Glutamatergic neuron (in vitro differentiated cells): ENCODE measurements at regions not wholly inside any gene's neighbourhood (a gene's known extent, or its start where the extent isn't known, plus 50 kb on each side); places are given as distances from the start of the nearest gene placed in this dataset.

Experiments
- DNase-seq: peaks from one replicate; pipeline ENCODE4 v3.0.0; 2022
- H3K27ac Mint-ChIP-seq: one replicate; pipeline ENCODE4 v1.8.0; 2020; ENCODE audit warnings: mild to moderate bottlenecking, mixed read lengths, inconsistent platforms; ENCODE audit not compliant: unreplicated experiment
- H3K27me3 Mint-ChIP-seq: one replicate; pipeline ENCODE4 v1.8.0; 2020; ENCODE audit warnings: mild to moderate bottlenecking, moderate library complexity, mixed read lengths, inconsistent platforms; ENCODE audit not compliant: unreplicated experiment
- H3K36me3 Mint-ChIP-seq: one replicate; pipeline ENCODE4 v1.8.0; 2020; ENCODE audit warnings: mild to moderate bottlenecking, mixed read lengths, inconsistent platforms; ENCODE audit not compliant: unreplicated experiment
- H3K4me1 Mint-ChIP-seq: one replicate; pipeline ENCODE4 v1.8.0; 2020; ENCODE audit warnings: mild to moderate bottlenecking, low read depth, mixed read lengths, inconsistent platforms; ENCODE audit not compliant: unreplicated experiment
- H3K4me3 Mint-ChIP-seq: one replicate; pipeline ENCODE4 v1.8.0; 2020; ENCODE audit warnings: mild to moderate bottlenecking, mixed read lengths, inconsistent platforms; ENCODE audit not compliant: unreplicated experiment
- H3K9me3 Mint-ChIP-seq: one replicate; pipeline ENCODE4 v1.8.0; 2020; ENCODE audit warnings: mild to moderate bottlenecking, moderate library complexity, mixed read lengths, inconsistent platforms; ENCODE audit not compliant: unreplicated experiment
- TF ChIP-seq, protein P1 (sequence below): fragments of 200-600 bp; sonication (generic); IDR thresholded peaks from one replicate; pipeline ENCODE4 v1.5.0; 2021; ENCODE audit not compliant: partially characterized antibody, unreplicated experiment

DNA sequence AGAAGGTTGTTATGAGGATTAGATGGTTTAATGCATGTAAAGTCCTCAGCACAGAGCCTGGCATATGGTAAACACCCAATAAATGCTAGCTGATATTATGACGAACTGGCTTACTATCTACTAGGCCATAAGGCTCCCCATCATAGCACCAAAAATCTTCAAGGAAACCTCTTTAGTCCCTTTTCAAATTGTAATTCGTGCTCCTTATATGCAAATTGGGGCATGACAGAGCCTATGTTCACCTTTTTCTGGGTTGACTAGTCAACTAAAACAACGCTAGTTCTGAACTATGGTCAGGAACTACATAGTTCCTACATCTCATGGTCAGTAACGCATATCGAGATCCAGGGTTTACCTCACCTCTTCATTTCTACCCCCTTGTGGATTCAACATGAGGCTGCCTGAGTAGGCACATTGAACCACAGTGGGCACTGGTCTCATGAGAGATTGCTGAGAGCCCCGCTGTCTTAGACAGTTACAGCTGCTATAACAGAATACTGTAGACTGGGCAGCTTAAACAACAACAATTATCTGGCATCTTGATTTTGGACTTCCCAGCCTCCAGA, 97.2 kb upstream of the TNFAIP3 start:
- no peaks in the 10 kb centered on the region for H3K9me3 Mint-ChIP-seq
- no peaks in the 10 kb centered on the region for H3K36me3 Mint-ChIP-seq
- no peaks in the 10 kb centered on the region for H3K4me1 Mint-ChIP-seq

DNA sequence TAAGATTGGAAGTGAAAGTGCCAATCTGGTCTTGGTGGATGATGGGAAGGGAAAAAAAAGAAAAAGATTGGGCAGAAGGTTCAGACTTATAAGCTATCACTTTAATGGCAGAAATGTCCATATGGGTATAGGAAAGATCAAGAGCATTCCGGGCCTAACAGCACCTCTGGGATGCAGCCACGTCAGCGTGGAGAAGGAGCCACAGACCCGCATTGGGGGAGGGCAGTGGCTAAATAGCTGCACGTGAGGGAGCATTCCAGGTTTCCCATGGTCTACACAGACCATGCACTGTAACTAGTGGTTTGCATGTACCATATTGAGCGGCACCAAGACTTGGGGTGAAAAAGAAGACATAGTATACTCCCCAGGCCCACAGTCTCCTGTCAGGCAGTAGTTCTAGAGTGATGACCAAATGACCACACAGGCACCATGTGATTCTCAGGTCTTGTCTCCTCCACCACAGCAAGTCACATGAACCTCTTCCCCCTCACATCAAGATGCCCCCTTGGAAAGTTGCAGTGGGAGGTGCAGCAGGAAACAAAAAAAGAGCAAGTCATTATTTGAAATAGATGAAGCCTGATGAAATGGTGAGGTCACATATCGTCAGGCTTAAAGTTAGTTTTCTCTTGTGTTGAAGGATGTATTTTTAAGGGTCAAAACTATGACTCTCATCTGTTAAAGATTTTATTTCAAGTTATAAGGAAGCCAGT, 94.4 kb upstream of the TNFAIP3 start:
- Mint-ChIP-seq H3K27me3 (peaks cover 2% of the 10 kb centered on the region), H3K4me3 (no peak overlapping the region), H3K36me3 (no peaks in the 10 kb centered on the region), H3K9me3 (no peaks in the 10 kb centered on the region), H3K4me1 (no peaks in the 10 kb centered on the region), H3K27ac (no peak overlapping the region)
- TF ChIP-seq, protein P1, sequence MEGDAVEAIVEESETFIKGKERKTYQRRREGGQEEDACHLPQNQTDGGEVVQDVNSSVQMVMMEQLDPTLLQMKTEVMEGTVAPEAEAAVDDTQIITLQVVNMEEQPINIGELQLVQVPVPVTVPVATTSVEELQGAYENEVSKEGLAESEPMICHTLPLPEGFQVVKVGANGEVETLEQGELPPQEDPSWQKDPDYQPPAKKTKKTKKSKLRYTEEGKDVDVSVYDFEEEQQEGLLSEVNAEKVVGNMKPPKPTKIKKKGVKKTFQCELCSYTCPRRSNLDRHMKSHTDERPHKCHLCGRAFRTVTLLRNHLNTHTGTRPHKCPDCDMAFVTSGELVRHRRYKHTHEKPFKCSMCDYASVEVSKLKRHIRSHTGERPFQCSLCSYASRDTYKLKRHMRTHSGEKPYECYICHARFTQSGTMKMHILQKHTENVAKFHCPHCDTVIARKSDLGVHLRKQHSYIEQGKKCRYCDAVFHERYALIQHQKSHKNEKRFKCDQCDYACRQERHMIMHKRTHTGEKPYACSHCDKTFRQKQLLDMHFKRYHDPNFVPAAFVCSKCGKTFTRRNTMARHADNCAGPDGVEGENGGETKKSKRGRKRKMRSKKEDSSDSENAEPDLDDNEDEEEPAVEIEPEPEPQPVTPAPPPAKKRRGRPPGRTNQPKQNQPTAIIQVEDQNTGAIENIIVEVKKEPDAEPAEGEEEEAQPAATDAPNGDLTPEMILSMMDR: no peak
- DNase-seq: no peak

More for the DNA sequence above, 97.2 kb upstream of the TNFAIP3 start:
- Mint-ChIP-seq H3K27me3 (peaks cover 2% of the 10 kb centered on the region), H3K4me3 (no peak overlapping the region), H3K27ac (no peak overlapping the region)
- TF ChIP-seq, protein P1: no peak
- no peak for DNase-seq

- TF ChIP-seq, protein P1: no peak
- DNase-seq: no peak
- Mint-ChIP-seq H3K27me3 (no peaks in the 10 kb centered on the region), H3K36me3 (no peaks in the 10 kb centered on the region), H3K9me3 (no peaks in the 10 kb centered on the region), H3K4me3 (no peak overlapping the region), H3K27ac (no peak overlapping the region), H3K4me1 (no peaks in the 10 kb centered on the region)
Measured at GRCh38 chr6:137775227-137775626, 91.8 kb upstream of the TNFAIP3 start.

DNA sequence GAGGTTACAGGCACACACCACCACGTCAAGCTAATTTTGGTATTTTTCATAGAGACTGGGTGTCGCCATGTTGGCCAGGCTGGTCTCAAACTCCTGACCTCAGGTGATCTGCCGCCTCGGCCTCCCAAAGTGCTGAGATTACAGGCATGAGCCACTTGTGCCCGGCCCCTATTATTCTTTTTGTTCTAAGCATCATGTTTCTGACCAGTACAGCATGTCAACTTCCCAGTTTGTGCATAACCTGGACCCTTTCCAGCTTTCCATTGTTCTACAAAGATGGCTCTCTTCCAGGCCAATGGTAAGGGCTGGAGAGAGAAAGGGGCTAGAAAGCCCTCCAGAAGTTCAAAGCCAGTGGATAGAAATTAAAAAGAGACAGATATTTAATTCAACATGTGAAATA, 91.3 kb upstream of the TNFAIP3 start:
- Mint-ChIP-seq H3K4me1 (no peaks in the 10 kb centered on the region), H3K27ac (no peak overlapping the region), H3K9me3 (no peaks in the 10 kb centered on the region), H3K4me3 (no peak overlapping the region), H3K27me3 (no peaks in the 10 kb centered on the region), H3K36me3 (no peaks in the 10 kb centered on the region)
- DNase-seq: no peak
- TF ChIP-seq, protein P1: no peak

DNA sequence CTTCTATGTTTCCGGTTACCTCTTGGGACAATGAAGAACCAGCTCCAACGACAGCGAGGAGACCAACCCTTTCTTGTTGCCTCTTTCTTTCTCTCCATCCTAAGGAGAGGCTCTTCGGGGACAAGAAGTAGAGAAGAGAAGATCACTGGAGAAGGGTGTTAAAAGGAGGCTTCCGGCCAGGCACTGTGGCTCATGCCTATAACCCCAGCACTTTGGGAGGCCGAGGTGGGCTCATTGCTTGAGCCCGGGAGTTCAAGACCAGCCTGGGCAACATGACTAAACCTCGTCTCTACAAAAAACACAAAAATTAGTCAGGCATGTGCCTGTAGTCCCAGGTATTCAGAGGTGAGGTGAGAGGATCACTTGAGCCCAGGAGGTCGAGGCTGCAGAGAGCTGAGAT, 90.8 kb upstream of the TNFAIP3 start:
- H3K9me3 Mint-ChIP-seq: no peaks in the 10 kb centered on the region
- H3K27ac Mint-ChIP-seq: no peak overlapping the region
- H3K27me3 Mint-ChIP-seq: no peaks in the 10 kb centered on the region
- H3K36me3 Mint-ChIP-seq: no peaks in the 10 kb centered on the region
- TF ChIP-seq, protein P1: no peak
- H3K4me3 Mint-ChIP-seq: no peak overlapping the region
- no peaks in the 10 kb centered on the region for H3K4me1 Mint-ChIP-seq
- no peak for DNase-seq
